BLaER1 (cell line): ENCODE measurements at regions not wholly inside any gene's neighbourhood (a gene's known extent, or its start where the extent isn't known, plus 50 kb on each side); places are given as distances from the start of the nearest gene placed in this dataset.

Experiments used
- H3K27ac ChIP-seq: shearing (Covaris generic); formaldehyde crosslinking; 2 replicates; pipeline ENCODE4 v1.8.1; 2022
- H3K27me3 ChIP-seq: shearing (Covaris generic); formaldehyde crosslinking; 2 replicates; pipeline ENCODE4 v1.8.1; 2022
- H3K36me3 ChIP-seq: shearing (Covaris generic); formaldehyde crosslinking; 2 replicates; pipeline ENCODE4 v1.8.1; 2022
- H3K4me1 ChIP-seq: shearing (Covaris generic); formaldehyde crosslinking; 2 replicates; pipeline ENCODE4 v1.8.1; 2022
- H3K4me2 ChIP-seq: shearing (Covaris generic); formaldehyde crosslinking; 2 replicates; pipeline ENCODE4 v1.8.1; 2022
- H3K4me3 ChIP-seq: shearing (Covaris generic); formaldehyde crosslinking; 2 replicates; pipeline ENCODE4 v1.8.1; 2022
- H3K9ac ChIP-seq: shearing (Covaris generic); formaldehyde crosslinking; 2 replicates; pipeline ENCODE4 v1.8.1; 2022
- H3K9me3 ChIP-seq: shearing (Covaris generic); formaldehyde crosslinking; 2 replicates; pipeline ENCODE4 v1.8.1; 2022
- H4K20me1 ChIP-seq: shearing (Covaris generic); formaldehyde crosslinking; 2 replicates; pipeline ENCODE4 v1.8.1; 2022
- Cebpa-rat ChIP-seq: shearing (Covaris generic); IDR thresholded peaks from 2 replicates; pipeline ENCODE4 v1.8.1; 2022

- H3K9ac ChIP-seq = no peak overlapping the region
- no peaks in the 10 kb centered on the region for H3K27me3 ChIP-seq
- H3K4me2 ChIP-seq = no peak overlapping the region
- no peaks in the 10 kb centered on the region for H3K9me3 ChIP-seq
- no peaks in the 10 kb centered on the region for H3K4me1 ChIP-seq
- TF ChIP-seq Cebpa-rat = no peak
- H3K36me3 ChIP-seq = no peaks in the 10 kb centered on the region
- H3K27ac ChIP-seq = no peak overlapping the region
- no peaks in the 10 kb centered on the region for H4K20me1 ChIP-seq
- H3K4me3 ChIP-seq = no peak overlapping the region
These were observed 100.8 kb upstream of the MAP2 start for GRCh38 chr2:209322905-209323512.

- no peak overlapping the region for H3K9ac ChIP-seq
- no peak overlapping the region for H3K4me3 ChIP-seq
These were observed 100.1 kb upstream of the MAP2 start for GRCh38 chr2:209323738-209324137.

GRCh38 chr2:209324281-209324680 is 99.6 kb upstream of the MAP2 start:
- no peak for TF ChIP-seq Cebpa-rat
- H3K4me1 ChIP-seq = no peaks in the 10 kb centered on the region
- H3K9me3 ChIP-seq = no peaks in the 10 kb centered on the region
- H3K4me2 ChIP-seq = no peak overlapping the region
- H3K27ac ChIP-seq = no peak overlapping the region
- H3K4me3 ChIP-seq = no peak overlapping the region
- no peak overlapping the region for H3K9ac ChIP-seq
- no peaks in the 10 kb centered on the region for H3K36me3 ChIP-seq
- H3K27me3 ChIP-seq = no peaks in the 10 kb centered on the region
- H4K20me1 ChIP-seq = no peaks in the 10 kb centered on the region

More at GRCh38 chr2:209323738-209324137, 100.1 kb upstream of the MAP2 start:
- Histone ChIP-seq H3K27me3 (no peaks in the 10 kb centered on the region), H4K20me1 (no peaks in the 10 kb centered on the region), H3K4me1 (no peaks in the 10 kb centered on the region), H3K9me3 (no peaks in the 10 kb centered on the region), H3K27ac (no peak overlapping the region), H3K4me2 (no peak overlapping the region), H3K36me3 (no peaks in the 10 kb centered on the region)
- no peak for TF ChIP-seq Cebpa-rat

- Histone ChIP-seq H3K36me3 (no peaks in the 10 kb centered on the region), H4K20me1 (no peaks in the 10 kb centered on the region), H3K4me3 (no peak overlapping the region), H3K4me1 (no peaks in the 10 kb centered on the region), H3K9ac (no peak overlapping the region), H3K27me3 (no peaks in the 10 kb centered on the region), H3K4me2 (no peak overlapping the region), H3K9me3 (no peaks in the 10 kb centered on the region), H3K27ac (no peak overlapping the region)
- TF ChIP-seq Cebpa-rat = no peak
These were observed 92.5 kb upstream of the MAP2 start for GRCh38 chr2:209331291-209331844.

- H3K27me3 ChIP-seq = no peaks in the 10 kb centered on the region
- no peak overlapping the region for H3K4me3 ChIP-seq
- H3K4me1 ChIP-seq = no peaks in the 10 kb centered on the region
- no peak overlapping the region for H3K27ac ChIP-seq
- H3K4me2 ChIP-seq = no peak overlapping the region
- no peaks in the 10 kb centered on the region for H4K20me1 ChIP-seq
- H3K9ac ChIP-seq = no peak overlapping the region
- no peak for TF ChIP-seq Cebpa-rat
- no peaks in the 10 kb centered on the region for H3K9me3 ChIP-seq
- H3K36me3 ChIP-seq = no peaks in the 10 kb centered on the region
These were observed 89.4 kb upstream of the MAP2 start for GRCh38 chr2:209334188-209335017.

GRCh38 chr2:209340522-209340921 is 83.3 kb upstream of the MAP2 start:
- H3K9ac ChIP-seq = no peak overlapping the region
- H3K4me3 ChIP-seq = no peak overlapping the region
- H3K27me3 ChIP-seq = no peaks in the 10 kb centered on the region
- no peaks in the 10 kb centered on the region for H4K20me1 ChIP-seq
- H3K4me2 ChIP-seq = no peak overlapping the region
- H3K36me3 ChIP-seq = no peaks in the 10 kb centered on the region
- no peaks in the 10 kb centered on the region for H3K4me1 ChIP-seq
- H3K9me3 ChIP-seq = no peaks in the 10 kb centered on the region
- no peak overlapping the region for H3K27ac ChIP-seq
- no peak for TF ChIP-seq Cebpa-rat

GRCh38 chr2:209344349-209344748 is 79.5 kb upstream of the MAP2 start:
- Histone ChIP-seq H3K36me3 (no peaks in the 10 kb centered on the region), H4K20me1 (no peaks in the 10 kb centered on the region), H3K4me1 (no peaks in the 10 kb centered on the region), H3K9ac (no peak overlapping the region), H3K9me3 (no peaks in the 10 kb centered on the region), H3K27ac (no peak overlapping the region), H3K27me3 (no peaks in the 10 kb centered on the region), H3K4me3 (no peak overlapping the region), H3K4me2 (no peak overlapping the region)
- no peak for TF ChIP-seq Cebpa-rat

GRCh38 chr2:209348433-209348832 is 75.4 kb upstream of the MAP2 start:
- TF ChIP-seq Cebpa-rat = no peak
- H3K27me3 ChIP-seq = no peaks in the 10 kb centered on the region
- H3K27ac ChIP-seq = no peak overlapping the region

GRCh38 chr2:209351636-209352035 is 72.2 kb upstream of the MAP2 start:
- no peaks in the 10 kb centered on the region for H3K4me1 ChIP-seq
- no peak overlapping the region for H3K4me2 ChIP-seq
- H3K4me3 ChIP-seq = no peak overlapping the region
- peaks cover 11% of the 10 kb centered on the region; the same call in 1 of the 2 replicates for H3K9me3 ChIP-seq
- H3K36me3 ChIP-seq = no peaks in the 10 kb centered on the region
- H4K20me1 ChIP-seq = no peaks in the 10 kb centered on the region
- H3K27me3 ChIP-seq = no peaks in the 10 kb centered on the region
- no peak for TF ChIP-seq Cebpa-rat
- H3K9ac ChIP-seq = no peak overlapping the region
- no peak overlapping the region for H3K27ac ChIP-seq

More at GRCh38 chr2:209348433-209348832, 75.4 kb upstream of the MAP2 start:
- H3K9me3 ChIP-seq = no peaks in the 10 kb centered on the region
- H3K4me3 ChIP-seq = no peak overlapping the region
- no peaks in the 10 kb centered on the region for H3K4me1 ChIP-seq
- no peak overlapping the region for H3K4me2 ChIP-seq
- no peaks in the 10 kb centered on the region for H3K36me3 ChIP-seq
- no peak overlapping the region for H3K9ac ChIP-seq
- H4K20me1 ChIP-seq = no peaks in the 10 kb centered on the region

GRCh38 chr2:209358992-209359391 is 64.9 kb upstream of the MAP2 start:
- no peak overlapping the region for H3K27ac ChIP-seq
- no peaks in the 10 kb centered on the region for H3K36me3 ChIP-seq
- H3K4me2 ChIP-seq = no peak overlapping the region

More at GRCh38 chr2:209358992-209359391, 64.9 kb upstream of the MAP2 start:
- H3K4me1 ChIP-seq = no peaks in the 10 kb centered on the region
- no peak for TF ChIP-seq Cebpa-rat
- H3K27me3 ChIP-seq = no peaks in the 10 kb centered on the region
- H3K9me3 ChIP-seq = peaks cover 11% of the 10 kb centered on the region; the same call in 1 of the 2 replicates
- H4K20me1 ChIP-seq = no peaks in the 10 kb centered on the region
- H3K4me3 ChIP-seq = no peak overlapping the region
- no peak overlapping the region for H3K9ac ChIP-seq
